ENCODE measurements at regions not wholly inside any gene's neighbourhood (a gene's known extent, or its start where the extent isn't known, plus 50 kb on each side); places are given as distances from the start of the nearest gene placed in this dataset.

GRCh38 chr18:46294751-46295150 lies 190.6 kb downstream of the HAUS1 start:
- TF ChIP-seq, protein P1, sequence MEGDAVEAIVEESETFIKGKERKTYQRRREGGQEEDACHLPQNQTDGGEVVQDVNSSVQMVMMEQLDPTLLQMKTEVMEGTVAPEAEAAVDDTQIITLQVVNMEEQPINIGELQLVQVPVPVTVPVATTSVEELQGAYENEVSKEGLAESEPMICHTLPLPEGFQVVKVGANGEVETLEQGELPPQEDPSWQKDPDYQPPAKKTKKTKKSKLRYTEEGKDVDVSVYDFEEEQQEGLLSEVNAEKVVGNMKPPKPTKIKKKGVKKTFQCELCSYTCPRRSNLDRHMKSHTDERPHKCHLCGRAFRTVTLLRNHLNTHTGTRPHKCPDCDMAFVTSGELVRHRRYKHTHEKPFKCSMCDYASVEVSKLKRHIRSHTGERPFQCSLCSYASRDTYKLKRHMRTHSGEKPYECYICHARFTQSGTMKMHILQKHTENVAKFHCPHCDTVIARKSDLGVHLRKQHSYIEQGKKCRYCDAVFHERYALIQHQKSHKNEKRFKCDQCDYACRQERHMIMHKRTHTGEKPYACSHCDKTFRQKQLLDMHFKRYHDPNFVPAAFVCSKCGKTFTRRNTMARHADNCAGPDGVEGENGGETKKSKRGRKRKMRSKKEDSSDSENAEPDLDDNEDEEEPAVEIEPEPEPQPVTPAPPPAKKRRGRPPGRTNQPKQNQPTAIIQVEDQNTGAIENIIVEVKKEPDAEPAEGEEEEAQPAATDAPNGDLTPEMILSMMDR (IDR thresholded peaks at IDR 0.05; ENCODE audit: low read depth, low read length, poor library complexity, severe bottlenecking) = no peak
- TF ChIP-seq EZH2phosphoT487 (IDR thresholded peaks at IDR 0.05; ENCODE audit: borderline replicate concordance, low read length) = no peak

Data from DOHH2 (cell line).